Endothelial cell of umbilical vein (primary cell): ENCODE measurements at regions not wholly inside any gene's neighbourhood (a gene's known extent, or its start where the extent isn't known, plus 50 kb on each side); places are given as distances from the start of the nearest gene placed in this dataset.

Source experiments
- BruUV-seq: library from RNA; stranded (reverse); fragments of 400-500 nt; replicated peaks from 2 replicates; lab custom pipeline; 2021; lab: Mats Ljungman, UMichigan
- CTCF ChIA-PET: fragments of 300-600, 350-600 bp; sonication (Branson Sonifier 250); formaldehyde crosslinking; loops from one replicate; lab custom pipeline; 2021; ENCODE audit warnings: antibody characterized with exemption, inconsistent platforms; lab: Charles Lee
- POLR2A ChIA-PET: fragments of 300-600, 350-600 bp; sonication (Branson Sonifier 250); formaldehyde crosslinking; loops from one replicate; lab custom pipeline; 2021; ENCODE audit warnings: antibody characterized with exemption, inconsistent platforms; lab: Charles Lee
- DNase-seq: peaks from one replicate; pipeline ENCODE4 v3.0.0-alpha.2; 2011; ENCODE audit warnings: low read depth, low spot score
- FAIRE-seq: peaks from 2 replicates; lab custom pipeline; 2011; peaks lifted over from hg19 to GRCh38; lab: Jason Lieb, UNC
- H2AFZ ChIP-seq: 2 replicates; pipeline ENCODE4 v1.6.0; 2012; ENCODE audit warnings: low read depth, low read length, control low read depth, inconsistent platforms
- H3K27ac ChIP-seq: 2 replicates; pipeline ENCODE4 v1.5.1; 2011; ENCODE audit warnings: low read depth, mild to moderate bottlenecking, control low read depth, low read length, moderate library complexity; ENCODE audit not compliant: insufficient read depth
- H3K27me3 ChIP-seq, 2 experiments: 2 replicates each; pipeline versions ENCODE4 v1.6.0 to v1.6.1; 2011; ENCODE audit warnings: low read length in 2 of 2, mixed read lengths in 1 of 2; ENCODE audit not compliant: control insufficient read depth in 2 of 2, insufficient read depth in 2 of 2
- H3K36me3 ChIP-seq, 2 experiments: 2 replicates in 1 of 2; 3 replicates in 1 of 2; pipeline ENCODE4 v1.5.1; 2011; ENCODE audit warnings: low read length in 2 of 2, mild to moderate bottlenecking in 1 of 2, moderate library complexity in 1 of 2; ENCODE audit not compliant: control insufficient read depth in 2 of 2, insufficient read depth in 2 of 2; ENCODE audit errors: extremely low read depth in 1 of 2
- H3K4me1 ChIP-seq: 3 replicates; pipeline ENCODE4 v1.5.1; 2011; ENCODE audit warnings: mild to moderate bottlenecking, low read length; ENCODE audit not compliant: control insufficient read depth, insufficient read depth; ENCODE audit errors: extremely low read depth
- H3K4me2 ChIP-seq: 2 replicates; pipeline ENCODE4 v1.6.1; 2011; ENCODE audit warnings: low read length, control low read depth, mixed read lengths; ENCODE audit not compliant: insufficient read depth
- H3K4me3 ChIP-seq, 3 experiments: fragments of 200-600 bp in 1 of 3; sonication (generic), shearing (Covaris generic) in 1 of 3; replicated peaks in 1 of 3; 2 replicates each; pipeline ENCODE4 v1.5.1; 2011 to 2016; ENCODE audit warnings: control low read depth in 3 of 3, low read length in 3 of 3, mild to moderate bottlenecking in 2 of 3, inconsistent platforms in 1 of 3, low read depth in 1 of 3, moderate library complexity in 1 of 3; ENCODE audit not compliant: insufficient read depth in 1 of 3
- H3K79me2 ChIP-seq: 2 replicates; pipeline ENCODE4 v1.6.0; 2012; ENCODE audit warnings: low read length, inconsistent platforms; ENCODE audit not compliant: control insufficient read depth, insufficient read depth
- H3K9ac ChIP-seq: replicated peaks from 2 replicates; pipeline ENCODE3; 2011; ENCODE audit warnings: low read length, control low read depth; ENCODE audit not compliant: insufficient read depth; ENCODE audit errors: extremely low read depth
- H3K9me1 ChIP-seq: replicated peaks from 3 replicates; pipeline ENCODE4 v1.6.0; 2011; ENCODE audit warnings: mild to moderate bottlenecking, low read length; ENCODE audit not compliant: control insufficient read depth, insufficient read depth; ENCODE audit errors: extremely low read depth
- H3K9me3 ChIP-seq: replicated peaks from 2 replicates; pipeline ENCODE4 v1.5.1; 2012; ENCODE audit warnings: low read length, inconsistent platforms; ENCODE audit not compliant: control insufficient read depth, insufficient read depth
- H4K20me1 ChIP-seq: replicated peaks from 2 replicates; pipeline ENCODE3; 2011; ENCODE audit warnings: mild to moderate bottlenecking, low read length; ENCODE audit not compliant: control insufficient read depth, insufficient read depth; ENCODE audit errors: extremely low read depth
- CTCF ChIP-seq, 2 donors: IDR thresholded peaks; 1 replicate in 1 of 2; 2 replicates in 1 of 2; pipeline ENCODE4 v1.5.1; 2011; ENCODE audit warnings: low read length in 2 of 2, mild to moderate bottlenecking in 2 of 2, moderate library complexity in 2 of 2, control low read depth in 1 of 2, inconsistent platforms in 1 of 2, low read depth in 1 of 2; ENCODE audit not compliant: insufficient read depth in 1 of 2; ENCODE audit errors: extremely low read depth in 1 of 2
- EZH2 ChIP-seq: IDR thresholded peaks from 2 replicates; pipeline ENCODE4 v1.6.1; 2012; ENCODE audit warnings: borderline replicate concordance, low read depth, mild to moderate bottlenecking, moderate library complexity, low read length, inconsistent platforms; ENCODE audit not compliant: severe bottlenecking
- FOS ChIP-seq: IDR thresholded peaks from 2 replicates; pipeline ENCODE4 v1.6.1; 2011; ENCODE audit warnings: mild to moderate bottlenecking, low read length, moderate library complexity, borderline replicate concordance; ENCODE audit not compliant: insufficient read depth
- GATA2 ChIP-seq: IDR thresholded peaks from 2 replicates; pipeline ENCODE4 v1.7.0; 2011; ENCODE audit warnings: low read depth, mild to moderate bottlenecking, moderate library complexity, mixed read lengths, low read length; ENCODE audit not compliant: insufficient read length, insufficient read depth
- JUN ChIP-seq: IDR thresholded peaks from 2 replicates; pipeline ENCODE4 v1.6.1; 2011; ENCODE audit warnings: borderline replicate concordance, low read depth; ENCODE audit not compliant: insufficient read length, insufficient read depth
- MYC ChIP-seq: IDR thresholded peaks from one replicate; pipeline ENCODE4 v1.6.1; 2011; ENCODE audit warnings: mild to moderate bottlenecking, low read depth, low read length
- POLR2A ChIP-seq: IDR thresholded peaks from 2 replicates; pipeline ENCODE4 v1.6.1; 2012; ENCODE audit warnings: low read depth, mild to moderate bottlenecking, control low read depth, low read length
- POLR2AphosphoS5 ChIP-seq: IDR thresholded peaks from 2 replicates; pipeline ENCODE4 v1.6.1; 2012; ENCODE audit warnings: low read depth, mild to moderate bottlenecking, control low read depth, low read length, moderate library complexity; ENCODE audit not compliant: insufficient read depth
- dilution Hi-C: fragments of 300-500 bp; cut with MboI; formaldehyde crosslinking; loops from one replicate; pipeline ENCODE4 v1.15.0; 2019; ENCODE audit warnings: low sequenced_read_pairs; ENCODE audit not compliant: extremely low pct_ligation_motif_present
- intact Hi-C: fragments of 100-400 bp; cut with micrococcal nuclease; formaldehyde crosslinking; loops from one replicate; pipeline ENCODE4 v1.10.0; 2022
- TF ChIP-seq, protein P1 (sequence below): IDR thresholded peaks from 2 replicates; pipeline ENCODE4 v1.6.1; 2011; ENCODE audit not compliant: insufficient read depth, insufficient read length

- dilution Hi-C loops: no loop called here
- Histone ChIP-seq H3K36me3 (no peaks in the 10 kb centered on the region), H4K20me1 (no peaks in the 10 kb centered on the region), H2AFZ (no peak overlapping the region), H3K27ac (no peak overlapping the region), H3K4me3 (no peak overlapping the region), H3K4me2 (no peak overlapping the region), H3K9ac (no peak overlapping the region), H3K4me1 (no peaks in the 10 kb centered on the region), H3K27me3 (no peaks in the 10 kb centered on the region), H3K79me2 (no peaks in the 10 kb centered on the region), H3K9me1 (no peaks in the 10 kb centered on the region), H3K9me3 (no peaks in the 10 kb centered on the region)
- BruUV-seq: no TSS peak
- intact Hi-C loops: no loop called here
- FAIRE-seq (no peak), DNase-seq (no peak)
- ChIA-PET POLR2A (no interaction called here), CTCF (no interaction called here)
- no peak for TF ChIP-seq POLR2AphosphoS5
- no peak for TF ChIP-seq GATA2
- TF ChIP-seq FOS: no peak
- TF ChIP-seq MYC: no peak
- TF ChIP-seq, protein P1, sequence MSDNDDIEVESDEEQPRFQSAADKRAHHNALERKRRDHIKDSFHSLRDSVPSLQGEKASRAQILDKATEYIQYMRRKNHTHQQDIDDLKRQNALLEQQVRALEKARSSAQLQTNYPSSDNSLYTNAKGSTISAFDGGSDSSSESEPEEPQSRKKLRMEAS: no peak
- no peak for TF ChIP-seq POLR2A
- no peak for TF ChIP-seq CTCF (IDR thresholded peaks at IDR 0.05; ENCODE audit: extremely low read depth in 1 of 2, insufficient read depth in 1 of 2, low read depth in 1 of 2, low read length in 2 of 2)
- no peak for TF ChIP-seq EZH2
- TF ChIP-seq JUN: no peak
Measured at GRCh38 chrX:25178555-25178954, 162.8 kb upstream of the ARX start.
